GM23338 (cell line): ENCODE measurements at regions not wholly inside any gene's neighbourhood (a gene's known extent, or its start where the extent isn't known, plus 50 kb on each side); places are given as distances from the start of the nearest gene placed in this dataset.

Source experiments
- ATAC-seq: fragments of 200-7000 bp; cut with Tn5 transposase; 3 replicates; pipeline ENCODE4 v1.9.1; 2020
- DNase-seq: peaks from one replicate; pipeline ENCODE4 v3.0.0-alpha.2; 2015; ENCODE audit warnings: low spot score
- H2AFZ ChIP-seq: fragments of 200-600 bp; sonication (generic); 2 replicates; pipeline ENCODE4 v1.8.0; 2016; ENCODE audit warnings: antibody characterized with exemption, mild to moderate bottlenecking, moderate library complexity
- H3F3A ChIP-seq: fragments of 200-600 bp; sonication (generic); replicated peaks from 2 replicates; pipeline ENCODE4 v1.8.0; 2017; ENCODE audit warnings: antibody characterized with exemption, mixed run types, low read depth
- H3K27ac ChIP-seq: fragments of 200-600 bp; sonication (generic); 2 replicates; pipeline ENCODE4 v1.6.1; 2016; ENCODE audit warnings: low read depth
- H3K27me3 ChIP-seq: fragments of 200-600 bp; sonication (generic); 2 replicates; pipeline ENCODE4 v1.8.0; 2016; ENCODE audit warnings: mild to moderate bottlenecking, mixed run types, moderate library complexity; ENCODE audit not compliant: insufficient read depth
- H3K36me3 ChIP-seq: fragments of 200-600 bp; sonication (generic); 2 replicates; pipeline ENCODE4 v1.8.0; 2016; ENCODE audit warnings: mild to moderate bottlenecking; ENCODE audit not compliant: insufficient read depth
- H3K4me1 ChIP-seq: fragments of 200-600 bp; sonication (generic); 2 replicates; pipeline ENCODE4 v1.8.0; 2016; ENCODE audit warnings: mild to moderate bottlenecking, moderate library complexity; ENCODE audit not compliant: insufficient read depth
- H3K4me2 ChIP-seq: fragments of 200-600 bp; sonication (generic); 2 replicates; pipeline ENCODE4 v1.7.1; 2017; ENCODE audit warnings: mixed run types
- H3K4me3 ChIP-seq: fragments of 200-600 bp; sonication (generic); 2 replicates; pipeline ENCODE4 v1.6.1; 2016; ENCODE audit warnings: mixed run types
- H3K79me2 ChIP-seq: fragments of 200-600 bp; sonication (generic); replicated peaks from 2 replicates; pipeline ENCODE4 v1.8.0; 2017; ENCODE audit warnings: mild to moderate bottlenecking; ENCODE audit not compliant: insufficient read depth
- H3K9me2 ChIP-seq: fragments of 200-600 bp; sonication (generic); 2 replicates; pipeline ENCODE4 v1.8.0; 2017; ENCODE audit not compliant: insufficient read depth
- H4K20me1 ChIP-seq: fragments of 200-600 bp; sonication (generic); replicated peaks from 2 replicates; pipeline ENCODE4 v1.8.0; 2017; ENCODE audit warnings: mild to moderate bottlenecking; ENCODE audit not compliant: insufficient read depth
- H3K27ac Mint-ChIP-seq: 2 replicates; pipeline ENCODE4 v1.8.0; 2020; ENCODE audit warnings: inconsistent platforms, mild to moderate bottlenecking, moderate library complexity, mixed read lengths
- H3K27me3 Mint-ChIP-seq: 3 replicates; pipeline ENCODE4 v1.8.0; 2022; ENCODE audit warnings: low read depth, mild to moderate bottlenecking, moderate library complexity, mixed read lengths, inconsistent platforms; ENCODE audit not compliant: insufficient read depth, poor library complexity
- H3K36me3 Mint-ChIP-seq: 3 replicates; pipeline ENCODE4 v1.8.0; 2021; ENCODE audit warnings: low read depth, mild to moderate bottlenecking, inconsistent platforms, moderate library complexity, mixed read lengths
- H3K4me1 Mint-ChIP-seq: 3 replicates; pipeline ENCODE4 v1.8.0; 2020; ENCODE audit warnings: mild to moderate bottlenecking, inconsistent platforms, mixed read lengths
- H3K4me3 Mint-ChIP-seq: 3 replicates; pipeline ENCODE4 v1.8.0; 2021; ENCODE audit warnings: moderate library complexity, mild to moderate bottlenecking, inconsistent platforms, mixed read lengths
- H3K9me3 Mint-ChIP-seq: 3 replicates; pipeline ENCODE4 v1.8.0; 2020; ENCODE audit warnings: moderate library complexity, mild to moderate bottlenecking, inconsistent platforms, mixed read lengths
- CREB1 ChIP-seq: fragments of 250-450 bp; sonication (Bioruptor Pico); IDR thresholded peaks from 2 replicates; pipeline ENCODE4 v1.5.0; 2020; ENCODE audit warnings: low read depth, mild to moderate bottlenecking, moderate library complexity
- CTCF ChIP-seq, 2 experiments: fragments of 200-600 bp in 1 of 2; sonication (generic) in 1 of 2; conservative IDR thresholded peaks; 2 replicates each; pipeline versions ENCODE4 v1.5.1 to v1.6.1; 2016 to 2017; ENCODE audit warnings: antibody characterized with exemption in 2 of 2, low read depth in 2 of 2, mild to moderate bottlenecking in 2 of 2, moderate library complexity in 1 of 2
- EZH2 ChIP-seq: fragments of 200-600 bp; sonication (generic); IDR thresholded peaks from one replicate; pipeline ENCODE4 v1.8.0; 2017; ENCODE audit warnings: antibody characterized with exemption, mild to moderate bottlenecking, low read depth; ENCODE audit not compliant: unreplicated experiment
- EZH2phosphoT487 ChIP-seq: fragments of 200-600 bp; sonication (generic); IDR thresholded peaks from one replicate; pipeline ENCODE4 v1.8.1; 2018; ENCODE audit warnings: antibody characterized with exemption; ENCODE audit not compliant: unreplicated experiment
- JUNB ChIP-seq: IDR thresholded peaks from one replicate; pipeline ENCODE4 v1.6.1; 2016; ENCODE audit warnings: antibody characterized with exemption; ENCODE audit not compliant: unreplicated experiment
- NANOG ChIP-seq: IDR thresholded peaks from 2 replicates; pipeline ENCODE4 v1.6.1; 2016; ENCODE audit warnings: antibody characterized with exemption, borderline replicate concordance
- POLR2AphosphoS5 ChIP-seq: IDR thresholded peaks from 2 replicates; pipeline ENCODE4 v1.6.1; 2016; ENCODE audit warnings: antibody characterized with exemption, low read depth
- STAT1 ChIP-seq: IDR thresholded peaks from one replicate; pipeline ENCODE4 v1.6.1; 2016; ENCODE audit warnings: antibody characterized with exemption; ENCODE audit not compliant: unreplicated experiment
- TF ChIP-seq, protein P1 (sequence below): IDR thresholded peaks from one replicate; pipeline ENCODE4 v1.6.1; 2018; ENCODE audit warnings: antibody characterized with exemption; ENCODE audit not compliant: unreplicated experiment
- TF ChIP-seq, protein P2 (sequence below): IDR thresholded peaks from 2 replicates; pipeline ENCODE4 v1.6.1; 2016; ENCODE audit warnings: antibody characterized with exemption

- TF ChIP-seq EZH2, result no peak
- TF ChIP-seq, protein P1, sequence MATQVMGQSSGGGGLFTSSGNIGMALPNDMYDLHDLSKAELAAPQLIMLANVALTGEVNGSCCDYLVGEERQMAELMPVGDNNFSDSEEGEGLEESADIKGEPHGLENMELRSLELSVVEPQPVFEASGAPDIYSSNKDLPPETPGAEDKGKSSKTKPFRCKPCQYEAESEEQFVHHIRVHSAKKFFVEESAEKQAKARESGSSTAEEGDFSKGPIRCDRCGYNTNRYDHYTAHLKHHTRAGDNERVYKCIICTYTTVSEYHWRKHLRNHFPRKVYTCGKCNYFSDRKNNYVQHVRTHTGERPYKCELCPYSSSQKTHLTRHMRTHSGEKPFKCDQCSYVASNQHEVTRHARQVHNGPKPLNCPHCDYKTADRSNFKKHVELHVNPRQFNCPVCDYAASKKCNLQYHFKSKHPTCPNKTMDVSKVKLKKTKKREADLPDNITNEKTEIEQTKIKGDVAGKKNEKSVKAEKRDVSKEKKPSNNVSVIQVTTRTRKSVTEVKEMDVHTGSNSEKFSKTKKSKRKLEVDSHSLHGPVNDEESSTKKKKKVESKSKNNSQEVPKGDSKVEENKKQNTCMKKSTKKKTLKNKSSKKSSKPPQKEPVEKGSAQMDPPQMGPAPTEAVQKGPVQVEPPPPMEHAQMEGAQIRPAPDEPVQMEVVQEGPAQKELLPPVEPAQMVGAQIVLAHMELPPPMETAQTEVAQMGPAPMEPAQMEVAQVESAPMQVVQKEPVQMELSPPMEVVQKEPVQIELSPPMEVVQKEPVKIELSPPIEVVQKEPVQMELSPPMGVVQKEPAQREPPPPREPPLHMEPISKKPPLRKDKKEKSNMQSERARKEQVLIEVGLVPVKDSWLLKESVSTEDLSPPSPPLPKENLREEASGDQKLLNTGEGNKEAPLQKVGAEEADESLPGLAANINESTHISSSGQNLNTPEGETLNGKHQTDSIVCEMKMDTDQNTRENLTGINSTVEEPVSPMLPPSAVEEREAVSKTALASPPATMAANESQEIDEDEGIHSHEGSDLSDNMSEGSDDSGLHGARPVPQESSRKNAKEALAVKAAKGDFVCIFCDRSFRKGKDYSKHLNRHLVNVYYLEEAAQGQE, result no peak
These were observed 1147.6 kb upstream of the ADGRL4 start (continued) for GRCh38 chr1:80154176-80154575.

- H4K20me1 ChIP-seq, result no peaks in the 10 kb centered on the region
- peak; percentile 41 for DNase-seq
- Mint-ChIP-seq H3K9me3 (no peaks in the 10 kb centered on the region), H3K4me3 (no peak overlapping the region), H3K36me3 (no peaks in the 10 kb centered on the region; the same call in 2 of the 3 replicates), H3K27ac (no peak overlapping the region), H3K27me3 (no peaks in the 10 kb centered on the region), H3K4me1 (peaks cover 25% of the 10 kb centered on the region)
- TF ChIP-seq CTCF (conservative IDR thresholded peaks at IDR 0.05; ENCODE audit: low read depth in 2 of 2) (peak; percentile 45 to 64), EZH2 (no peak)
- TF ChIP-seq, protein P2, sequence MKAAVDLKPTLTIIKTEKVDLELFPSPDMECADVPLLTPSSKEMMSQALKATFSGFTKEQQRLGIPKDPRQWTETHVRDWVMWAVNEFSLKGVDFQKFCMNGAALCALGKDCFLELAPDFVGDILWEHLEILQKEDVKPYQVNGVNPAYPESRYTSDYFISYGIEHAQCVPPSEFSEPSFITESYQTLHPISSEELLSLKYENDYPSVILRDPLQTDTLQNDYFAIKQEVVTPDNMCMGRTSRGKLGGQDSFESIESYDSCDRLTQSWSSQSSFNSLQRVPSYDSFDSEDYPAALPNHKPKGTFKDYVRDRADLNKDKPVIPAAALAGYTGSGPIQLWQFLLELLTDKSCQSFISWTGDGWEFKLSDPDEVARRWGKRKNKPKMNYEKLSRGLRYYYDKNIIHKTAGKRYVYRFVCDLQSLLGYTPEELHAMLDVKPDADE, result no peak
- peak; percentile 52; the same call in 2 of the 3 replicates for ATAC-seq
- no peaks in the 10 kb centered on the region for H3F3A ChIP-seq
- H3K4me2 ChIP-seq, result no peak overlapping the region
- 0 out of 2 replicates have a peak, but pooled peaks cover 4% of the 10 kb centered on the region for H3K9me2 ChIP-seq
- H2AFZ ChIP-seq, result no peak overlapping the region
- H3K27me3 ChIP-seq, result no peaks in the 10 kb centered on the region
- H3K79me2 ChIP-seq, result no peaks in the 10 kb centered on the region
- no peak overlapping the region for H3K4me3 ChIP-seq
- no peaks in the 10 kb centered on the region for H3K36me3 ChIP-seq
- H3K4me1 ChIP-seq, result peaks cover 19% of the 10 kb centered on the region
- no peak overlapping the region for H3K27ac ChIP-seq
These were observed 1147.2 kb upstream of the ADGRL4 start for GRCh38 chr1:80153762-80154161.

DNA sequence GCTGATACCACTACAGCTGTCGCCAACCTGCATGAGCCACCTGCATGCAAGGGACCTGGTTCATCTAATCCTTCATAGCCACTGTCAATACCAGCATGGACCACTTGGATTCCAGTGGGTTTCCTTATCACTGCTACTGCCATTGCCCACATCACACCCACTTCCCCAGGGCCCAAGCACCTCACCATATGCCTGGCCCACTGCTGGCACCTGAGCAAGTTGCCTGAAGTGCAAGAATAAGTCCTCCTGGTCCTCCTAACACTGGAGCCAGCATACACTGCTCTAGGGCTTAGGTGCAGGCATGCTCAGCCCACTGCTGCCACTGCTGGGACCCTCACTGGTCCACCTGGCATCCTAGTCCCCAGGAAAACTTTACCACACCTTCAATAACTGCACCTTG lies 1136.8 kb upstream of the ADGRL4 start:
- Histone ChIP-seq H4K20me1 (no peaks in the 10 kb centered on the region), H3K4me3 (no peak overlapping the region), H3K4me2 (no peak overlapping the region), H3K27ac (no peak overlapping the region), H3K79me2 (no peaks in the 10 kb centered on the region), H3K9me2 (peaks cover 10% of the 10 kb centered on the region; the same call in 1 of the 2 replicates), H3K27me3 (no peaks in the 10 kb centered on the region), H3K36me3 (no peaks in the 10 kb centered on the region), H2AFZ (no peak overlapping the region), H3F3A (no peaks in the 10 kb centered on the region), H3K4me1 (no peaks in the 10 kb centered on the region)
- no peaks in the 10 kb centered on the region for H3K27me3 Mint-ChIP-seq
- H3K4me3 Mint-ChIP-seq, result no peak overlapping the region
- H3K36me3 Mint-ChIP-seq, result peaks cover 10% of the 10 kb centered on the region
- H3K4me1 Mint-ChIP-seq, result no peaks in the 10 kb centered on the region
- peaks cover 11% of the 10 kb centered on the region; the same call in 2 of the 3 replicates for H3K9me3 Mint-ChIP-seq
- ATAC-seq, result no peak
- TF ChIP-seq EZH2phosphoT487, result no peak
- no peak for TF ChIP-seq CREB1 (CRISPR knock-in tag)
- TF ChIP-seq STAT1, result no peak
- TF ChIP-seq, protein P2, result no peak
- TF ChIP-seq JUNB, result no peak
- TF ChIP-seq POLR2AphosphoS5, result no peak
- no peak for TF ChIP-seq NANOG
- no peak for TF ChIP-seq CTCF (conservative IDR thresholded peaks at IDR 0.05; ENCODE audit: low read depth in 2 of 2)
- no peak for DNase-seq
- H3K27ac Mint-ChIP-seq, result no peak overlapping the region
